Coronary artery (tissue), 2 donors: ENCODE measurements at regions not wholly inside any gene's neighbourhood (a gene's known extent, or its start where the extent isn't known, plus 50 kb on each side); places are given as distances from the start of the nearest gene placed in this dataset.

ENCODE experiments used
- DNase-seq: peaks from one replicate; pipeline ENCODE4 v3.0.0-alpha.2; 2017; ENCODE audit warnings: low spot score
- H3K27ac ChIP-seq, 2 donors: fragments of 200-600 bp; sonication (generic); one replicate each; pipeline ENCODE4 v1.5.1; 2016 to 2019
- H3K4me3 ChIP-seq: fragments of 200-600 bp; sonication (generic); 2 replicates; pipeline ENCODE4 v1.5.1; 2016; ENCODE audit warnings: mild to moderate bottlenecking, moderate library complexity
- CTCF ChIP-seq: fragments of 200-600 bp; sonication (generic); IDR thresholded peaks from one replicate; pipeline ENCODE4 v1.5.1; 2019; ENCODE audit warnings: antibody characterized with exemption

- no peak for TF ChIP-seq CTCF
- no peak overlapping the region for H3K4me3 ChIP-seq
- no peak overlapping the region for H3K27ac ChIP-seq
- no peak for DNase-seq
Measured at GRCh38 chr1:59100708-59101374, 196.1 kb upstream of the FGGY start.

- DNase-seq: no peak
- Histone ChIP-seq H3K4me3 (no peak overlapping the region), H3K27ac (no peak overlapping the region)
- no peak for TF ChIP-seq CTCF
Measured at GRCh38 chr1:59101518-59101917, 195.4 kb upstream of the FGGY start.

GRCh38 chr1:59103457-59103856 lies 193.4 kb upstream of the FGGY start:
- Histone ChIP-seq H3K27ac (no peak overlapping the region), H3K4me3 (no peak overlapping the region)
- no peak for DNase-seq
- no peak for TF ChIP-seq CTCF

- H3K4me3 ChIP-seq: no peak overlapping the region
- no peak for DNase-seq
- no peak for TF ChIP-seq CTCF
- no peak overlapping the region for H3K27ac ChIP-seq
Measured at GRCh38 chr1:59104191-59104760, 192.6 kb upstream of the FGGY start.

GRCh38 chr1:59105548-59106507 lies 191.1 kb upstream of the FGGY start:
- Histone ChIP-seq H3K27ac (peak overlapping the region in 1 of 2 donors; percentile 47), H3K4me3 (no peak overlapping the region)
- TF ChIP-seq CTCF: no peak
- DNase-seq: no peak

- DNase-seq: peak; percentile 85
- no peak for TF ChIP-seq CTCF
- H3K27ac ChIP-seq: peak overlapping the region; percentile 39 to 65
- no peak overlapping the region for H3K4me3 ChIP-seq
Measured at GRCh38 chr1:59107516-59107915, 189.4 kb upstream of the FGGY start.
